ENCODE measurements at regions not wholly inside any gene's neighbourhood (a gene's known extent, or its start where the extent isn't known, plus 50 kb on each side); places are given as distances from the start of the nearest gene placed in this dataset.

DNA sequence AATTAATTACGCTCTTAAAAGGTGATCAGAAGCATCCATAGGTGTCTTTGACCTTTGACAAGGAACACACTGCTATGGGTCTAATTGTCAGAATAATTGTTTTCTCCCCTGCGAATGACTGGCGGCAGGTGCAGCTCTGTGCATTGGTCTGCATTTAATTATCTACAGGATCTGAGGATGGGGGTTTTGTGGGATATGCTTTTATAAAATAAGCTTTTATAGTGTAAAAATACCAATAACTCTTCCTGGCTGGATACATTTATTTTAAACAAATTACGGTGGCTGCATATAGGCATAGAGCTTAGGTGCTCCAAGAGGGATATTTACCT lies 201.6 kb upstream of the RGMA start (continued):
- TF ChIP-seq PREB (CRISPR knock-in tag; IDR thresholded peaks at IDR 0.05; ENCODE audit: borderline replicate concordance): no peak

GRCh38 chr15:93289941-93290617 lies 201.1 kb upstream of the RGMA start:
- no peaks in the 10 kb centered on the region; the same call in 1 of the 2 replicates for H3K27me3 Mint-ChIP-seq (ENCODE audit: low read depth)
- H3K36me3 Mint-ChIP-seq: no peaks in the 10 kb centered on the region
- CTCF ChIA-PET: no interaction called here
- H3K27ac Mint-ChIP-seq: no peak overlapping the region
- ATAC-seq (no peak), DNase-seq (ENCODE audit: low spot score) (no peak)
- TF ChIP-seq SP1 (CRISPR knock-in tag; conservative IDR thresholded peaks at IDR 0.05) (no peak), ZNF121 (CRISPR knock-in tag; IDR thresholded peaks at IDR 0.05) (no peak)
- TF ChIP-seq, protein P1, sequence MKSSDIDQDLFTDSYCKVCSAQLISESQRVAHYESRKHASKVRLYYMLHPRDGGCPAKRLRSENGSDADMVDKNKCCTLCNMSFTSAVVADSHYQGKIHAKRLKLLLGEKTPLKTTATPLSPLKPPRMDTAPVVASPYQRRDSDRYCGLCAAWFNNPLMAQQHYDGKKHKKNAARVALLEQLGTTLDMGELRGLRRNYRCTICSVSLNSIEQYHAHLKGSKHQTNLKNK (CRISPR knock-in tag; IDR thresholded peaks at IDR 0.05): no peak
- POLR2A ChIA-PET: interaction anchor here (0.5 kb wide), 1 partner anchor 153 kb away, joined by 5 read pairs; no protein-coding TSS in a partner anchor
- no peak overlapping the region for H3K4me3 Mint-ChIP-seq
- peaks cover 22% of the 10 kb centered on the region for H3K4me1 Mint-ChIP-seq
- H3K9me3 Mint-ChIP-seq: no peaks in the 10 kb centered on the region

GRCh38 chr15:93288728-93289294 lies 199.8 kb upstream of the RGMA start:
- TF ChIP-seq AR (CRISPR knock-in tag; IDR thresholded peaks at IDR 0.05) (no peak), PRRX2 (CRISPR knock-in tag; IDR thresholded peaks at IDR 0.05) (no peak), MXD4 (CRISPR knock-in tag; IDR thresholded peaks at IDR 0.05; ENCODE audit: borderline replicate concordance) (no peak), HMGXB4 (CRISPR knock-in tag; IDR thresholded peaks at IDR 0.05) (no peak)
- Mint-ChIP-seq H3K27me3 (ENCODE audit: low read depth) (no peaks in the 10 kb centered on the region; the same call in none of the 2 replicates), H3K4me1 (peaks cover 18% of the 10 kb centered on the region), H3K9me3 (no peaks in the 10 kb centered on the region), H3K36me3 (no peaks in the 10 kb centered on the region), H3K27ac (no peak overlapping the region), H3K4me3 (no peak overlapping the region)
- ChIA-PET POLR2A (no interaction called here), CTCF (no interaction called here)
- peak; percentile 62 for ATAC-seq
- DNase-seq (ENCODE audit: low spot score): no peak

GRCh38 chr15:93286446-93286845 lies 197.4 kb upstream of the RGMA start:
- H3K4me1 Mint-ChIP-seq: peaks cover 22% of the 10 kb centered on the region
- H3K27me3 Mint-ChIP-seq (ENCODE audit: low read depth): peaks cover 3% of the 10 kb centered on the region
- ChIA-PET CTCF (interaction anchor here (1.2 kb wide), 1 partner anchor 47 kb away, joined by 5 read pairs; no protein-coding TSS in a partner anchor), POLR2A (interaction anchor here (0.6 kb wide), 1 partner anchor 95 kb away, joined by 3 read pairs; no protein-coding TSS in a partner anchor)
- peaks cover 4% of the 10 kb centered on the region; the same call in 1 of the 2 replicates for H3K9me3 Mint-ChIP-seq
- no peak for DNase-seq (ENCODE audit: low spot score)
- H3K4me3 Mint-ChIP-seq: no peak overlapping the region
- H3K36me3 Mint-ChIP-seq: no peaks in the 10 kb centered on the region
- ATAC-seq: peak; percentile 26; the same call in 1 of the 2 replicates
- no peak overlapping the region for H3K27ac Mint-ChIP-seq
- TF ChIP-seq, protein P2, sequence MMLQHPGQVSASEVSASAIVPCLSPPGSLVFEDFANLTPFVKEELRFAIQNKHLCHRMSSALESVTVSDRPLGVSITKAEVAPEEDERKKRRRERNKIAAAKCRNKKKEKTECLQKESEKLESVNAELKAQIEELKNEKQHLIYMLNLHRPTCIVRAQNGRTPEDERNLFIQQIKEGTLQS (CRISPR knock-in tag; conservative IDR thresholded peaks at IDR 0.05): no peak
- TF ChIP-seq GTF2I (CRISPR knock-in tag; conservative IDR thresholded peaks at IDR 0.05) (no peak), ZNF138 (CRISPR knock-in tag; conservative IDR thresholded peaks at IDR 0.05) (no peak), FOXP4 (CRISPR knock-in tag; IDR thresholded peaks at IDR 0.05) (no peak), RORB (CRISPR knock-in tag; IDR thresholded peaks at IDR 0.05) (no peak), ZNF416 (CRISPR knock-in tag; IDR thresholded peaks at IDR 0.05) (no peak), CREB1 (CRISPR knock-in tag; IDR thresholded peaks at IDR 0.05) (no peak)
- TF ChIP-seq, protein P3, sequence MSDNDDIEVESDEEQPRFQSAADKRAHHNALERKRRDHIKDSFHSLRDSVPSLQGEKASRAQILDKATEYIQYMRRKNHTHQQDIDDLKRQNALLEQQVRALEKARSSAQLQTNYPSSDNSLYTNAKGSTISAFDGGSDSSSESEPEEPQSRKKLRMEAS (CRISPR knock-in tag; IDR thresholded peaks at IDR 0.05): no peak
